Erythroblast (primary cell): ENCODE measurements at regions not wholly inside any gene's neighbourhood (a gene's known extent, or its start where the extent isn't known, plus 50 kb on each side); places are given as distances from the start of the nearest gene placed in this dataset.

Experiments used
- GATA1 ChIP-seq: IDR thresholded peaks from 2 replicates; pipeline ENCODE4 v1.6.1; 2011; ENCODE audit warnings: low read depth, mild to moderate bottlenecking, control low read depth, low read length, moderate library complexity
- POLR2A ChIP-seq: IDR thresholded peaks from 2 replicates; pipeline ENCODE4 v1.6.1; 2011; ENCODE audit warnings: mild to moderate bottlenecking, low read length

DNA sequence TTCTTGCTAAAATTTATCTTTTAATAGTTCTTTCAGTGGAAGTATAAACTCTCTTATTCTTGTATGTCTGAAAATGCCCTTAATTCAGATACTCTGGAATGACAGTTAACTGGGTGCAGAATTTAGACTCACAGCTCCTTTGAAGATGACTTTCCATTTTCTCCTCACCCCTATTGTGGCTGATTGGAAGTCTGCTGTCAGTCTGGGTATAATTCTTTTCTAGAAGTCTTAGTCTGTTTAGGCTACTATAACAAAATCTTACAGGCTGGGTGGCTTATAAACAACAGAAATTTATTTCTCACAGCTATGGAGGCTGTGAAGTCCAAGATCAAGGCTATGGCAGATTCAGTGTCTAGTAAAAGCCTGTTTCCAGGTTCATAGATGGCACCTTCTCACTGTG, 145.2 kb upstream of the GDF10 start:
- no peak for TF ChIP-seq POLR2A
- no peak for TF ChIP-seq GATA1
